ENCODE measurements at regions not wholly inside any gene's neighbourhood (a gene's known extent, or its start where the extent isn't known, plus 50 kb on each side); places are given as distances from the start of the nearest gene placed in this dataset.
"Not testable (repeated sequence)": the region's sequence is repeated elsewhere in the genome, so short reads cannot be mapped to it uniquely, and the experiment has no call there.

- no peak for ATAC-seq
- DNase-seq (ENCODE audit: low spot score) = no peak
Measured at GRCh38 chr12:119931402-119931801, 54.3 kb upstream of the CIT start.

- no peak for ATAC-seq
- DNase-seq (ENCODE audit: low spot score) = no peak
Measured at GRCh38 chr12:119932921-119933320, 55.8 kb upstream of the CIT start.

- not testable (repeated sequence) for DNase-seq (ENCODE audit: low spot score); ATAC-seq
Measured at GRCh38 chr12:119934780-119935179, 54.3 kb upstream of the BICDL1 start.

GRCh38 chr12:119936705-119937311 lies 52.2 kb upstream of the BICDL1 start:
- DNase-seq (ENCODE audit: low spot score) = no peak
- no peak for ATAC-seq

GRCh38 chr12:119938049-119938667 lies 50.9 kb upstream of the BICDL1 start:
- DNase-seq (ENCODE audit: low spot score) (peak; percentile 58), ATAC-seq (peak; percentile 97)
